ENCODE measurements at regions not wholly inside any gene's neighbourhood (a gene's known extent, or its start where the extent isn't known, plus 50 kb on each side); places are given as distances from the start of the nearest gene placed in this dataset.

DNA sequence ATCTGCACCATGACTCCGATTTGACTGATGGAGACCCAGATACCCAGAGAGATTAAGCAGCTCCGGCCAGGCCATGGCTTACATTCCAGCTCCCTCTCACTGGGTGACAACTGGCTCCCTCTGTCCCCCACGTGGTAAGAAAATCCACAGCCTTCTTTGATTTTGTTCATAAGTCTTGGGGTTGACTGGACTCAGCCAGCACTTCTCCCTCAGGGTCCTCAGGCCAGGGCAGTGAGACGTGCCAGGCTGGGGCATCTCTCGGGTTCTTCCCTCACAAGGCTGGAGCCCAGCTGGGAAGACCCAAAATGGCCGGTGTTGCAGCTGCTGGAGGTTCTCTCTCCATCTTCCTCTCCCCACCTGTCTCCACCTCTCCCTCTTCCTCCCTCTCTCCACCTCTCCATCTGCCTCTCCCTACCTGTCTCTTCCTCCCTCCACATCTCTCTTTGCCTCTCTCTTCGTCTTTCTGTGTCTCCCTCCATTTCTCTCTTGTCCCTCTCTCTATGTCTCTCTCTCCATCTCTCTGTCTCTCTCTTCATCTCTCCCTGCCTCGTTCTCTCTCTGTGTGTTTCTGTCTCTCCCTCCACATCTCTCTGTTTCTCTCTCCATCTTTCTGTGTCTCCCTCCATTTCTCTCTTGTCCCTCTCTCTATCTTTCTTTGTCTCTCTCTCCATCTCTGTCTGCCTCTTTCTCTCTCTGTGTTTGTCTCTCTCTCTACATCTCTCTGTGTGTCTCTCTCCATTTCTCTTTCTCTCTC, 105.3 kb downstream of the FOXL1 start:
- no peak for DNase-seq (ENCODE audit: low spot score)

DNA sequence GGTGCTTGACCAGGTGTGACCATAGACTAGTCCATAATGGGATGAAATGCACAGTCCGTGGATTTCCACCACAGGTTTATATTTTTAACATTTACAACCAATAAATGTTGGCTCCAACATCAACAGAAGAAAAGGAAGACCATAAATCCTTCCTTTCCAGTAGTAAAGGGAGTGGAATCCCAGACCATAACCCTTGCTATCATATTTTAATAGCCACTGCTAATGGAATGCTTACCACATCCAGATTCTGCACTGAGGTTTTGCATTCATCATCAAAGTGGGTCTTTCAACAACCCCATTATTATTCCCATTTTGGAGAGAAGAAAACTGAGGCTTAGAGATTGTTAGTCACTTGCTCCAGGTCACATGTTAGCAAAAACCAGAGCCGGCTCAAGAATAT, 106.7 kb downstream of the FOXL1 start:
- no peak for DNase-seq (ENCODE audit: low spot score)

DNA sequence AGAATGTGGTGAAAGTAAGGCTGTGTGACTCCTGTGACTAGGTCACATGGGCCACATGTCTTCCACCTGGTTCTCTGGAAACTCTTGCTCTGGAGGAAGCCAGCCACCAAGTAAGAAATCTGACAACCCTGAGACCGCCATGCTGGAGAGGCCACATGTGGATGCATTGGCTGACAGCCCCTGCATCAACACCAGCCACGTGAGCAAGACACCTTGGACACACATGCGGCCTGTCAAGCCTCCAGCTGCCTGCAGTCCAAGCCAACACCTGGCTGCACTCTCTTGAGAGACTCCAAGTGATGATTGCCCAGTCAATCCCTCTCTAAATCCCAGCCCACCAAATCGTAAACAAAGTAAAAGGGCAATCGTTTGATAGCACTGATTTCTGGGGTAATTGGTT, 112.6 kb downstream of the FOXL1 start:
- DNase-seq (ENCODE audit: low spot score): no peak

DNA sequence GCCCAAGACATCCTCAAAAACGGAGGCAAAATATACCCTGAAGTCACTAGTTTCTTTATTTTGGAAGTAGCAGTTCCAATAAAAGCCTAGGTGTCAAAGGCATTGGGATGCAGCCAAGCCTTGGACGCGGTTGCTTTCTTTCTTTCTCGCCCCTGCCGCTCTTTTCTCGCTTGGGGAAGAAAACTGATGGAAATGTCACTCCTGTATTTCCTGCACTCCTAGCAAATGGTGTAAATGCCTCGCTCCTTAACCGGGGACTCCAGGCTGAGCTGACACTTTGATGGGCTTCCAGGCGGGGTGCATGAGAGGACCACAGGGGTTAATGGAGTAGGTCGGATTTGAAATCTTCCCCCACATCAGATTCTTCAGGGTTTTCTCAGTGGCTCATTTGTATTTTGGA, 114.1 kb downstream of the FOXL1 start:
- no peak for DNase-seq (ENCODE audit: low spot score)

DNA sequence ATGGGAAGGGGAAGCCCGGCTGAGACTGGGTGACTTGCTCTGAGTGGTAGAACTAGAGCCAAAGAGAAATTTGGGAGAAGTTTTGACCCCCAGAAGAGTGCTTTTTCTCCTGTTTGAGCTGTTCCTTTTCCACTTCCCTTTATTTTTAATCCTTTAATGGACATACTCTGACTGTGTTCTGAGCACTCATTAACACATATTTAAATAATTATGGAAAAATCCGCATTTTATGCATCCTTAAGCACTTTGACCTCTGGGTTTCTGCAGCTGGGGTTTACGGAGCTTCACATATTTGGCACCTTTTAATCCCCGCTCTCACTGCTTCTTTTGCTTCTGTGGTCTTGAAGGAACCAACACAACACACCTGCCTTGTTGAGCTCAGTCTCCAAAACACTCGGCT, 114.7 kb downstream of the FOXL1 start:
- DNase-seq (ENCODE audit: low spot score): no peak

DNA sequence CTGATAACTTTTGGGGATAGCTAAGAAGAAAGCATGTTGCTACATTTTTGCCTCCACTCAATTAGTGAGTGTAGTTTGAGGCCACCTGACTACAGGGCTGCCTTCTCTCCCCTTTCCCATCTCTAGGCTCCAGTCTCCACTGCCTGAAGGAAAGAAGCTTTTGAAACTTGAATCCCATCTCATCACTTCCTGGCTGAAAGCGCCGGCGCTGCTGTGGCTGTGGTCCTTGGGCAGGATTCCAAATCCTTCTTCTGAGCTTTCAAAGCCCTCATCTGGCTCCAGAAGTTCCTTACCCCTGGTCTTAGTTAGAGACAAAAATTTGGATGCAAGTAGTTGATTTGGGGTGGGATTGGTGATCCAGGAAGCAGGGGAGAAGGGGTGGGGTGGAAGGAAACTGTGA, 119.4 kb downstream of the FOXL1 start:
- no peak for DNase-seq (ENCODE audit: low spot score)

DNA sequence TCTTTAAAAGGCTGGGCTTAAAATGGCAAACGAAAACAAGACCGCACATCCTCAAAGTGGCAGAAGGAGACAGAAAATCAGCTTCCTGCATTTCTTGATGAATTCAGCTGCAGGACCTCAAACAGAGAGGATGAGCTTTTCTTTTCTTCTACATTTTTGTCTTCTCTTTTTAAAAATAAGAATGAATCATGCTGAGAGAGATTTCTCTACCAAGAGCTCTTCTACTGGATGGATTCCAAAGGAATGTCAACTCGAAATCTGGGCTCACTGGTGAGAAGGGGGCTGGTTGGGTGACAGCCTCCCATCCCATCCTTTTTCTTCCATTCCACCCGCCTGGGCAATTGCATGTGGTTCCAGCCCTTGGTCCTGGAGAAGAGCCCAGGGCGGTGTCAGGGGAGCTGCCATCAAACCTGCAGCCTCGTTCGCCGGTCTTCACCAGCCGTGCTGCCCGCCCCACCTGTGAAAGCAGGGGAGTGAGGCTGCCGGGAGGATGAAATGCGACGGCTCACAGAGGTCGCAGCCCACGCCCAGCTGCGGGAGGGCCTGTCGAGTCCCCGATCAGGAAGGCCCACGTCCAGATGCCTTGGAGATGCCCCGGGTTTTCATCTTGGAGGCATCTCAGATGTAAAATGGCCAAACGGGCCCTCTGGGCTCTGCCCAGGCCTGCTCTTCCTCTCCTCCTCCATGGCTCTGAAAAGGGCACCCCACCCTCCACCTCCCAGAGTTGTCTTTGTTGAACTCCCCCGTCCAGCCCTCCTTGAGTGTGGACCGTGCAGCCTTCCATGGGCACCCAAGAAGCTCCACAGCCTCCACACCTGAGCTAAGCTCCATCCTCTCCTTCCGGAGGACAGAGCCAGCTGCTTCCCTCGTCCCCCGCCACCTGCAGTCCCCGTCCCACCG, 121.9 kb downstream of the FOXL1 start:
- DNase-seq (ENCODE audit: low spot score): no peak

DNA sequence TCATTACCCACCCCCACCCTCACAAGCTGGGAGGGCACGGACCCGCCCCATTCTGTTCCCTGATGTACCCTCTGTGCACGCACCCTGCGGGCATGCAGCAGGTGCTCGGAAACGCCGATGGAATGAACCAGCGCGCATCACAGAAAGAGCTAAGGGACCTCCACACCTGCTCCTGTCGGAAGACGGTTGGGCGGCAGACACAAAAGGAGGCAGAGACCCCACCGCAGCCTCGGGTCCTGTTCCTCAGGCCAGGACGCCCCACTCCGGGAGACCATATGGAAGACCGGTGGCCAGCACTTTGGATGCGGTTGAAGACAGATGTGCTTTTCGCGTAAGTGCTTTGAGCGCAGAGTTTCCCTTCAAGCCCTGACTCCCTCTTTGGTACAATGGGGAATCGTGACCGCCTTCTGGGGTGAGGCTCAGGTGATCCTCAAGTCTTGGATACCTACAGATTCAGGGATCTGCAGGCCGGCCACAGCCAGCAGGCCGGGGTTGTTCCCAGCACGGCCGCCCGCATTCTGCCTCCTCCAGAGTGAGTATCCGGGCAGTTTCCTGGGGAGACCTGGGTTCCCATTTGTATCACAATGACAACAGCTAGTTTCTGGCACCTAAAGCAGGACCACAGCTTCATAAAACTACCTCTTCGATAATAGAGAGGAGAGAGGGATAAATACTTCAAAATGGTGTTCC, 123.1 kb downstream of the FOXL1 start:
- no peak for DNase-seq (ENCODE audit: low spot score)

DNA sequence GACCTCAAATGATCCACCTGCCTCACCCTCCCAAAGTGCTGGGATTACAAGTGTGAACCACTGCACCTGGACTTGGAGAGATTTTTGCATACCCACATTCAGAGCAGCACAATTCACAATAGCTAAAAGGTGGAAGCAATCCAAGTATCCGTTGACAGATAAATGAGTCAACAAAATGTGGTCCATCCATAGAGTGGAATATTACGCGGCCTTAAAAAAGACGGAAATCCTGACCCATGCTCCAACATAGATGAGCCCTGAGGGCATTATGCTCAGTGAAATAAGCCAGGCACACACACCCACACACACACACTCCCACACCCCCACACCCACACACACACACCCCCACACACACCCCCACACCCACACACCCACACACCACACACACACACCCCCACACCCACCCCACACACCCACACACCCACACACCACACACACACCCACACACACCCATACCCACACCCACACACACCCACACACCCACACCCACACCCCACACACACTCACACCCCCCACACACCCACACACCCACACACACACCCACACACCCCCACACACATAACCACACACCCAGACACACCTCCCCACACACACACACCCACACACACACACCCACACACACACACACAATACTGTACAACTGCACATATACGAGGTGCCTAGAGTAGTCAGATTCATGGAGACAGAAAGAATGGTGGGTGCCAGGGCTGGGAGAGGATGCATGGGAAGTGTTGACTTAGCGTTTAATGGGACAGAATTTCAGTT, 124.7 kb downstream of the FOXL1 start:
- DNase-seq (ENCODE audit: low spot score): no peak

DNA sequence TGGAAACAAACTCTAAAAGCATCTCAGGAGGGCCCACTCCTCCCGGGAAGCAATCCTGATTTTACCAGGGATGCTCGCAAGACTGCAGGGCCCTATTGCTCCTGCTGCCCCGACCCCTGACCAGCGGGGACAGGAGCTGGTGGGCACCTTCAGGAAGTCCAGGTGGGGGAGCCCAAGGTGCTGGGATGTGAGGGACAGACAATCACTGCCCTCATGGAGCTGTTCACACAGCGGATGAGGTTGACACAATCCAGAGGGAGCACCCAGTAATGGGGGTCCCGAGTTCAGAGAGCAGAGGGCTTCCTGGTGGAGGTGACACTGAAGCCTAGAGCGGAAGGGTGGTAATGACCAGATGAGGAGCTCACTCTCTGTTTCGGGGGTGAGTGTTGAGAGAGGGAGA, 126.2 kb downstream of the FOXL1 start:
- DNase-seq (ENCODE audit: low spot score): no peak

DNA sequence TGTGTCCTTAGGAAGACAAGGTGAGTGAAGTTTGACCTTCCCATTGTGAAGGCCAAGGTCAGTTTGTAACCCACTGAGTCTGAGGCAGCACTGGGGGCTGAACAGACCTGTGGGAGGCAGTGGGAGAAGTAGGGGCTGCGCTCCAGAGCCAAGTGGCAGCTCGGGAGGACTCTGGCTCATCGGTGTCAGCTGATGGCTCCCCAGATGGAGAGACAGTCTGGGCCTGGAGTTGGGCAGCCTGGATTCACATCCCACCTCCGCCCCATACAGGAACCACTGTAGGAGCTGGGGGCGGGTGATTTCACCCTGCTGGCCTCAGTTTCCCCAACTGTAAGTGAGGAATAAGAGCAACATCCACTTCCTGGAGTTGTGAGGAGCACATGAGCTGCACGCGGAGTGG, 128.4 kb downstream of the FOXL1 start:
- DNase-seq (ENCODE audit: low spot score): no peak

DNA sequence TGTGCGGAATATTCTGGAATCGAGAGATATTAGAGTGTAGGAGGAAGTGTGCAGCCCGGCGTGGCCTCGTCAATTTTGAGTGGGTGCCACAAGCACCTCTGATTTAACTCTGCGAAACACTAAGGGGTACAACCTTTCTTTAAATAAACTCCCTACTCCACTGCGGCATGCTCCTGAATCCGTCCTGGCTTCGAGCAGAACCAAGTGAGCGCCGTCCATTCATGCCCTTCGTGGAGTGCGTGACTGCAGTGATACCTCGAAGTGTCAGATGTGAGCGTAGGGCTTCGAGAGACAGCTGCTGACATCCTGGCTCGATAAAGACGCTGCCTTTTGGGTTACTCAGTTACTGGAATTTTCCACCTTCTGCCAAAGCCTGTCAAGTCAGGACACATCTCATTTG, 128.8 kb downstream of the FOXL1 start:
- DNase-seq (ENCODE audit: low spot score): no peak

DNA sequence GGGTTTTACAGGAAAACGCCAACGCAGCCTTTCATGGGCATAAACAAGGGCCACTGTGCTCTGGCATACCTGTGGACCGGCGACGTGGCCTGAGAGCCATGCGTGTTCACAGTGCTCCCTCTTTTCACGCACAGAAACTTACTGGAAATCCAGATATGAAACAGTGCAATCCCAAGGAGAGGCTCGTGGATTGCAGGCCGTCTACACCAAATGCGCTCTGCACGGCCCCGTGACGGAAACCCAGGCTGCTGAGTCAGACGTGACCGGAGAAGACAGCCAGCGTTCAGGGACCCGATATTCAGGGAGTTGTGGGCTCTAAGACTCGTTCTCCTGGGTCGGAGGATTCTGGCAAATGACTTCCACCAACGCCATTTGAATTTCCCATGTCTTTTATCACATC, 129.2 kb downstream of the FOXL1 start:
- DNase-seq (ENCODE audit: low spot score): no peak

DNA sequence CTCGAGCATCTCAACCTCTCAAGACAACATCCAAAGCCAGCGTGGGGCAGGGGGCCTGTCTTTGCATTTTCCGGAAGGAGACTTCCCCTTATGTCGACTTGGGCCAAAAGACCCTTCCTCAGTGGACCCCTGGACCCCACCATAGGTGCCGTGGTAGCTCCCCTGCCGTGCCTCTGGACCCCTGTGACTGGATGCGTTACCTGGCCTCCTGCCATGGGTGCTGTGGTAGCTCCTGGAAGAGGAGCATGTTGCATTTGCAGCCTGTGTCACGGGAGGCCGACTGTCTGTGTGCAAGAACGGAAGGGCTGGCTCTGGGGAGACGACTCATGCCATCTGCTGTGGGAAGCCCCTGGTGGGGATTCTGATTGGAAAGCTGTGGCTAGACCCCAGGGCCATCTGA, 130.1 kb downstream of the FOXL1 start:
- no peak for DNase-seq (ENCODE audit: low spot score)

DNA sequence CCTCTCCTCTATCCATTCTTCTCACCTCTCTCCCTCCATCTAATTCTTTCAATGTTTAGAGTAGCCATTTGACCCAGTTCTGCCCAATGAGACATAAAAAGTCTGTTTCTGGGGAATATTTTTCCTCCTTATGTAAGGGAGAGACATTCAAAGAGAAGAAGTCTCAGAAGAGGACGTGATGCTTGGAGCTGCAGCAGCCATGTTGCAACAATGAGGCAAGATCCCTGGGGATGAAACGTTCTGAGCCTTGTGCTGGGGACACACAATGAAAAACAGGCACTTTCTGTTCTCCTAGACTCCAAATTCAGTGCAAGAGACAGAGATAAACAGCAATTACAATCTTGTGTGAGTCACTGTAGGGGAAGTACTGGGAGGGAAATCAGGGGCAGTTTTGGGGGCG, 130.8 kb downstream of the FOXL1 start:
- DNase-seq (ENCODE audit: low spot score): no peak

DNA sequence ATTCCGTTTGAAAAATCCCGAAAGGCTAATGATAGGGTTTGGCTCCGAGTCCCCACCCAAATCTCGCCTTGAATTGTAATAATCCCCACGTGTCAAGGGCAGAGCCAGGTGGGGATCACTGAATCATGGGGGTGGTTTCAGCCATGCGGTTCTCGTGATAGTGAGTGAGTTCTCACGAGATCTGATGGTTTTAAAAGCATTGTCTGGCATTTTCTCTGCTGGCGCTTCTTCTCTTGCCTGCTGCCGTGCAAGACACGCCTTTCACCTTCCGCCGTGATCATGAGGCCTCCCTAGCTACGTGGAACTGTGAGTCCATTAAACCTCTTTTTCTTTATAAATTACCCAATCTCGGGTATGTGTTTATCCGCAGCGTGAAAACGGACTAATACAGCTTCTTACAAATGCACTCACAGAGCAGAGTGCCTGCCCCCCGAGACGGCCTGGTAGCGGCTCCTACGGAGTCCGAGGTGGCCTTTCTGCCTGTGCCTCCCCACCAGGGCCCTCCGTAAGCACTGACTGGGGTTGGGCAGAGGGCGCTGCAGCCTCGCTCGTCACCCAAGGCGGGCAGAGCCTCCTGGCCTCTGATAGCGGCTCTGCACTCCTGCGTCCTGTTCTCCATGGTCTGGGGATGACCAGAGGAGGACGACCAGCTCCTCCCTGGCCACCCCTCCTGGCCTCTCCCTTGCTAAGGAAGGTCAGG, 131.7 kb downstream of the FOXL1 start:
- DNase-seq (ENCODE audit: low spot score): no peak

DNA sequence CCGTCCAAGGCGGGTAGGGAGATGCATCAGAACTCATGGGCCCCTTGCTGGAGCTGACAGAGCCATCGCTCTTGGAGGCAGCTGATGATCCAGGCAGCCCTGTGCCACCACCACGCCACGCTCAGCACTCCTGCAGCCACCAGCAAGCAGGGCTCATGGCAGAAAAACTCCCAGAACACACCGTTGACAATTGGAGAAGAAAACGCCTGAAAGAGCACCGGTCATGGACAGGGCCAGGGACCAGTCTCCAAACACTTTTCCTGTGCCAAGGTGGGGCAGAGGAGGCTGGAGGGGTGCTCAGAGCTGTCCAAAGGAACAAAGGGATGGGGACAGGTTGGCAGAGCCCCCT, 132.2 kb downstream of the FOXL1 start:
- no peak for DNase-seq (ENCODE audit: low spot score)

DNA sequence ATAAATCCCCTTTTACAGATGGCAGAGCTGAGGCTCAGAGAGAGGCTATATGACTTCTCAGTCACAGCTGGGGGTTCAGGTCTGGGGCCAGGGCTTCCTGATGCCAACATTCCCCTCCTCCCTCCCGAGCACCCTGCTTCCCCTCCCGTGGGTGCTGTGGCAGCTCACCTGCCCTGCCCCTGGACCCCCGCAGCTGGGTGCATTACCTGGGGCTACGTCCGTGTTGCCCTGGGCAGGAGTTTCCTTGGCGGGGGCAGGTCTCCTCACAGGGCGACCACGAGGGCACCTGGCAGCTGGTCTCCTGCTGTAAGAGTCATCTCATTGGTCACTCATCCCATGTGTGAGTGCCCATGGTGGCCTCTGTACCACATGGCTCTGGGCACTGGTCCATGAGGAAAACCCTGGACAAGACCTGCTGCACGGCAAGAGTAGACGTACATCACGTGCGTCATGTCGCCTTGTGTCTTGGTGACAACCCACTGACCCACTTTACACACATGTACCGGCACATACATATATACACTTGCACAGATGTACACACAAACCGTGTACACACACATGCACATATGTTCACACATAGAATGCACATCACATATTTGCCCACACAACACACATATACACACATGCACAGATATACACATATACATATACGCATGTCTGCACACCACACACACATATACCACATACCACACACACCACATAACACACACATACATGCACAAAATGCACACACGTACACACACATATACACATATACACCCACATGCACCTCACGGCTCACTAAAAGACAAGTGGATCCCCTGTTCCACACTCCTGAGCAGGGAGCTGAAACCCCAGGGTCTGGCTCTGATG, 134.0 kb downstream of the FOXL1 start:
- DNase-seq (ENCODE audit: low spot score): no peak

DNA sequence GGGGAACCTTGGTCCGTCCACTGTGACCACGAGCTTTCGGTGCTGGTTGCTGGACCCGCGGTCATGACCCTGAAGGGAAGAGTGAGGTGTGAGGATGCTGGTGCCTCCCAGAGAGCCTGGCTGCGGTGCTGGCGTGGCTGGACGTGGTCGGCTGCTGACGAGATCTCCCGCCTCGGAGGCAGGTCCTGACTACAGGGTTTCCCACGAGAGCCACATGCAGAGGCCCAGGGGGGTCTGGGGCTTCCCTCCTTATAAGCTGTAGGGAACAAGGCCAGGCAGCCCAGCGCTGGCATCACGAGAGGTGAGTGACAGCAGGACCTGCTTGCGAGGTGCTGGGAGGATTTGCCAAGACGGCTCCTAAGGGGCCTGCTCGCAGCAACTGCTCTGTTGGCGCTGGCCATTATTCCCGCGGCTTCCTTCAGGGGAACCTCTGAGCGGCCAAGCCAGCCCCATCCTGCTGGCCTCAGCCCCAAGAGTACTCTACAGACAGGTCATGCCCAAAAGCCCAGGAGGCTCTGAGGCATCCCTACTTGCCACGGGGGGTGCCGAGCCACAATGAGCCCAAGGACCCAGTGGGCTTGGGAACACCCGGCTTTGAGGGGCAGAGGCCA, 134.8 kb downstream of the FOXL1 start:
- DNase-seq (ENCODE audit: low spot score): no peak

DNA sequence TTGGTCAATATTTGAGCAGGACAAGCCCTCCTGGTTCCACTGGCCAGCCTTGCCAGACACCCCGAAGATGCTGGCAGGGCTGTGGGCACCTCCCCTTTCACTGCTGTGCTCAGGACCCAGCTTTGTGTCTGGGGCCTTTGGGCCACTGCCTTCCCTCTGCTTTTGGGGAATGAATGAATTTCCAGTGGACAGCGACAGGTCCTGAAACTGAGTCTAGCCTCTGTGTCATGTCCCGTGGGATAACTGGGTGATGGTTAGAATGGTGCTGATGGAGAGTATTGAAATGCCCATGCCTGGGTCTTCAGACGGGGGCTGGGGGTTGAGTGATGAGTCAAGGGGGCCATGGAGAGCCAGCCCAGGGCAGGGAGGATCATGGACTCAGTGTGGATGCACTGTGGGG, 135.8 kb downstream of the FOXL1 start:
- no peak for DNase-seq (ENCODE audit: low spot score)

Measured in CD4-positive, alpha-beta T cell treated with Interleukin-2 at 100 ng/mL for 4 hours (primary cell).